CD14-positive monocyte (primary cell): ENCODE measurements at regions not wholly inside any gene's neighbourhood (a gene's known extent, or its start where the extent isn't known, plus 50 kb on each side); places are given as distances from the start of the nearest gene placed in this dataset.

Source experiments
- DNase-seq, 3 donors: peaks; one replicate each; pipeline ENCODE4 v3.0.0-alpha.2; 2011 to 2022
- H2AFZ ChIP-seq: 2 replicates; pipeline ENCODE4 v1.6.0; 2012; ENCODE audit warnings: mild to moderate bottlenecking, low read depth, low read length, inconsistent platforms; ENCODE audit not compliant: insufficient read depth, poor library complexity, severe bottlenecking
- H3K27ac ChIP-seq, 2 donors: 1 replicate in 1 of 2; 2 replicates in 1 of 2; pipeline ENCODE4 v1.5.1; 2012 to 2013; ENCODE audit warnings: low read length in 2 of 2, control low read depth in 1 of 2, inconsistent platforms in 1 of 2, low read depth in 1 of 2, mild to moderate bottlenecking in 1 of 2
- H3K27me3 ChIP-seq, 2 donors: one replicate each; pipeline versions ENCODE4 v1.6.0 to v1.6.1; 2011 to 2013; ENCODE audit warnings: low read length in 2 of 2; ENCODE audit not compliant: control insufficient read depth in 2 of 2, insufficient read depth in 2 of 2
- H3K36me3 ChIP-seq, 2 donors: replicated peaks in 1 of 2; 1 replicate in 1 of 2; 2 replicates in 1 of 2; pipeline versions ENCODE4 v1.5.1 to v1.6.1; 2012 to 2013; ENCODE audit warnings: low read length in 2 of 2, control low read depth in 1 of 2, inconsistent platforms in 1 of 2, mild to moderate bottlenecking in 1 of 2; ENCODE audit not compliant: insufficient read depth in 2 of 2, control insufficient read depth in 1 of 2
- H3K4me1 ChIP-seq, 2 donors: 1 replicate in 1 of 2; 2 replicates in 1 of 2; pipeline versions ENCODE4 v1.5.1 to v1.6.1; 2012 to 2013; ENCODE audit warnings: low read length in 2 of 2, control low read depth in 1 of 2, inconsistent platforms in 1 of 2, mild to moderate bottlenecking in 1 of 2, moderate library complexity in 1 of 2; ENCODE audit not compliant: insufficient read depth in 2 of 2, control insufficient read depth in 1 of 2
- H3K4me2 ChIP-seq: replicated peaks from 2 replicates; pipeline ENCODE3; 2012; ENCODE audit warnings: low read length, moderate library complexity, mild to moderate bottlenecking; ENCODE audit not compliant: poor library complexity, severe bottlenecking; ENCODE audit errors: extremely low read depth
- H3K4me3 ChIP-seq, 3 experiments: fragments of 200-600 bp in 1 of 3; sonication (generic) in 1 of 3; replicated peaks in 1 of 3; 1 replicate in 2 of 3; 2 replicates in 1 of 3; pipeline ENCODE4 v1.5.1; 2011 to 2013; ENCODE audit warnings: low read length in 3 of 3, mild to moderate bottlenecking in 3 of 3, control low read depth in 2 of 3, low read depth in 2 of 3, inconsistent platforms in 1 of 3, moderate library complexity in 1 of 3
- H3K79me2 ChIP-seq: 2 replicates; pipeline ENCODE4 v1.6.0; 2012; ENCODE audit warnings: mild to moderate bottlenecking, control low read depth, inconsistent platforms, low read length, moderate library complexity; ENCODE audit not compliant: insufficient read depth
- H3K9ac ChIP-seq: 2 replicates; pipeline ENCODE4 v1.6.0; 2017; ENCODE audit warnings: low read length, mild to moderate bottlenecking; ENCODE audit not compliant: insufficient read depth, poor library complexity, severe bottlenecking
- H3K9me3 ChIP-seq, 2 donors: replicated peaks in 1 of 2; 1 replicate in 1 of 2; 2 replicates in 1 of 2; pipeline versions ENCODE4 v1.5.1 to v1.6.1; 2012 to 2013; ENCODE audit warnings: low read length in 2 of 2, control low read depth in 1 of 2; ENCODE audit not compliant: control insufficient read depth in 1 of 2, insufficient read depth in 1 of 2
- H4K20me1 ChIP-seq: 2 replicates; pipeline ENCODE4 v1.6.0; 2012; ENCODE audit warnings: mild to moderate bottlenecking, low read length, control low read depth, moderate library complexity; ENCODE audit not compliant: insufficient read depth
- H3K27ac Mint-ChIP-seq, 7 donors: one replicate each; pipeline ENCODE4 v1.8.0; 2020; ENCODE audit warnings: mild to moderate bottlenecking in 7 of 7, mixed read lengths in 7 of 7, moderate library complexity in 6 of 7, inconsistent platforms in 2 of 7
- H3K27me3 Mint-ChIP-seq, 3 donors: one replicate each; pipeline ENCODE4 v1.8.0; 2021 to 2022; ENCODE audit warnings: low read depth in 3 of 3, mild to moderate bottlenecking in 3 of 3, mixed read lengths in 3 of 3, moderate library complexity in 3 of 3, inconsistent platforms in 1 of 3
- H3K36me3 Mint-ChIP-seq, 2 donors: one replicate each; pipeline ENCODE4 v1.8.0; 2020; ENCODE audit warnings: mixed read lengths in 2 of 2, inconsistent platforms in 1 of 2, mild to moderate bottlenecking in 1 of 2
- H3K4me1 Mint-ChIP-seq: one replicate; pipeline ENCODE4 v1.8.0; 2020; ENCODE audit warnings: mild to moderate bottlenecking, mixed read lengths
- H3K4me3 Mint-ChIP-seq, 2 donors: one replicate each; pipeline ENCODE4 v1.8.0; 2020; ENCODE audit warnings: mild to moderate bottlenecking in 2 of 2, mixed read lengths in 2 of 2, moderate library complexity in 1 of 2
- H3K9me3 Mint-ChIP-seq, 7 donors: one replicate each; pipeline ENCODE4 v1.8.0; 2020 to 2022; ENCODE audit warnings: mixed read lengths in 7 of 7, mild to moderate bottlenecking in 6 of 7, moderate library complexity in 6 of 7, inconsistent platforms in 2 of 7
- WGBS: methylation state at CpG from one replicate; pipeline ENCODE4 v1.1.5; 2013; ENCODE audit warnings: missing lambda C conversion rate; ENCODE audit not compliant: insufficient coverage; 5-methylcytosine and 5-hydroxymethylcytosine counted together
- intact Hi-C, 2 donors: fragments of 100-400 bp; cut with micrococcal nuclease; formaldehyde crosslinking; loops; one replicate each; pipeline versions ENCODE4 v1.15.0 to v1.15.1; 2023
- TF ChIP-seq, protein P1 (sequence below): fragments of 200-600 bp; IDR thresholded peaks from one replicate; pipeline ENCODE4 v1.8.0; 2022; ENCODE audit warnings: antibody characterized with exemption, mild to moderate bottlenecking

DNA sequence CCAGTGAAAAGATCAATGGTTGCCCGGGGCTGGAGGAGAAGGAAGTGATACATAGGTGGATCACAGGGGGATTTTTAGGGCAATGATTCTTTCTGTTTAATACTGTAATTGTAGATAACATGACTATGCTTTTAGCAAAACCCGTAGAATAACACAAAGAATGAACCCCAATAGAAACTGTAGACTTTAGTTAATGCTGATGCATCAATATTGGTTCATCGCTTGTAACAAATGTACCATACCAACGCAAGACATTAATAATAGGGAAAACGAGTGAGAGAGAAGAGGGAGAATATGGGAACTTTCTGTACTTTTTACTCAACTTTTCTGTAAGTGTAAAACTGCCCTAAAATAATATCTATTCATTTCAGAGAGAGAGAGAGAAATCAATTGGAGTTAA lies 383.3 kb upstream of the ATP11B start:
- H3K4me3 Mint-ChIP-seq: no peak overlapping the region
- H3K27ac Mint-ChIP-seq: no peak overlapping the region
- H3K27me3 Mint-ChIP-seq: no peaks in the 10 kb centered on the region
- no peaks in the 10 kb centered on the region for H3K4me1 Mint-ChIP-seq
- peaks cover 0 to 5% (median 0%) of the 10 kb centered on the region in 7 donors for H3K9me3 Mint-ChIP-seq
- Histone ChIP-seq H3K9ac (no peak overlapping the region), H3K9me3 (no peaks in the 10 kb centered on the region), H3K4me2 (no peak overlapping the region), H2AFZ (no peak overlapping the region), H3K79me2 (no peaks in the 10 kb centered on the region), H3K4me1 (no peaks in the 10 kb centered on the region), H3K27me3 (no peaks in the 10 kb centered on the region), H4K20me1 (no peaks in the 10 kb centered on the region), H3K27ac (no peak overlapping the region), H3K4me3 (no peak overlapping the region), H3K36me3 (no peaks in the 10 kb centered on the region)
- DNase-seq: no peak
- TF ChIP-seq, protein P1, sequence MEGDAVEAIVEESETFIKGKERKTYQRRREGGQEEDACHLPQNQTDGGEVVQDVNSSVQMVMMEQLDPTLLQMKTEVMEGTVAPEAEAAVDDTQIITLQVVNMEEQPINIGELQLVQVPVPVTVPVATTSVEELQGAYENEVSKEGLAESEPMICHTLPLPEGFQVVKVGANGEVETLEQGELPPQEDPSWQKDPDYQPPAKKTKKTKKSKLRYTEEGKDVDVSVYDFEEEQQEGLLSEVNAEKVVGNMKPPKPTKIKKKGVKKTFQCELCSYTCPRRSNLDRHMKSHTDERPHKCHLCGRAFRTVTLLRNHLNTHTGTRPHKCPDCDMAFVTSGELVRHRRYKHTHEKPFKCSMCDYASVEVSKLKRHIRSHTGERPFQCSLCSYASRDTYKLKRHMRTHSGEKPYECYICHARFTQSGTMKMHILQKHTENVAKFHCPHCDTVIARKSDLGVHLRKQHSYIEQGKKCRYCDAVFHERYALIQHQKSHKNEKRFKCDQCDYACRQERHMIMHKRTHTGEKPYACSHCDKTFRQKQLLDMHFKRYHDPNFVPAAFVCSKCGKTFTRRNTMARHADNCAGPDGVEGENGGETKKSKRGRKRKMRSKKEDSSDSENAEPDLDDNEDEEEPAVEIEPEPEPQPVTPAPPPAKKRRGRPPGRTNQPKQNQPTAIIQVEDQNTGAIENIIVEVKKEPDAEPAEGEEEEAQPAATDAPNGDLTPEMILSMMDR: no peak
- no peaks in the 10 kb centered on the region for H3K36me3 Mint-ChIP-seq
- 80% methylated on average over 1 of the region's 5 CpGs for WGBS
- intact Hi-C loops: no loop called here

- no peaks in the 10 kb centered on the region for H3K9me3 ChIP-seq
- intact Hi-C loops: no loop called here
- no peaks in the 10 kb centered on the region for H3K27me3 ChIP-seq
- Mint-ChIP-seq H3K4me1 (no peaks in the 10 kb centered on the region), H3K36me3 (no peaks in the 10 kb centered on the region), H3K4me3 (no peak overlapping the region), H3K27me3 (peaks cover 0 to 1% (median 0%) of the 10 kb centered on the region in 3 donors), H3K27ac (no peak overlapping the region), H3K9me3 (peaks cover 0 to 5% (median 0%) of the 10 kb centered on the region in 7 donors)
- no peak overlapping the region for H3K27ac ChIP-seq
- no peaks in the 10 kb centered on the region for H3K36me3 ChIP-seq
- H2AFZ ChIP-seq: no peak overlapping the region
- H3K9ac ChIP-seq: no peak overlapping the region
- H3K79me2 ChIP-seq: no peaks in the 10 kb centered on the region
- no peaks in the 10 kb centered on the region for H3K4me1 ChIP-seq
- H4K20me1 ChIP-seq: no peaks in the 10 kb centered on the region
- TF ChIP-seq, protein P1: no peak
- DNase-seq: no peak
- WGBS: no CpG with 5 or more reads among the region's 2 CpGs
- no peak overlapping the region for H3K4me3 ChIP-seq
- H3K4me2 ChIP-seq: no peak overlapping the region
These were observed 381.2 kb upstream of the ATP11B start for GRCh38 chr3:182412066-182412465.
